ENCODE measurements at regions not wholly inside any gene's neighbourhood (a gene's known extent, or its start where the extent isn't known, plus 50 kb on each side); places are given as distances from the start of the nearest gene placed in this dataset.

DNA sequence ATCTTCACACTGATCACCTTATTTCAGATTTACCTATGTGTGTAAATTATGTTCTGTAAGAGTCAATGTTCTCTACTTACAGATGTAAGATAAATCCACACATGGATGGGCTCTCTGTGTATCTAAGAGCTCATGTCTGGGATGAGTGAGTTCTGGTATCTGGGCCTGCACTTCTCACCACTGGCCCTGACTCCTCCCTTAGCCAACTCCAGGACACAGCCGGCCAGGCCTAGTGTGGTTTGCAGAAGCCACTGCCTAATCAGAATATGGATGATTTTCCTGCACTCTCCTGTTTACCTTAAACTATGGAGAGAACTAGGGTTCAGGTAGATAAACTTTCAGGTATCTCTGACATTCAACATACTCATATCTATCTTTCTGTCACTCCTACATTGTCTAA is 1284.8 kb downstream of the TMEM121 start:
- no peak for DNase-seq (ENCODE audit: low spot score)
- intact Hi-C loops (cut with micrococcal nuclease) = no loop called here
- Mint-ChIP-seq H3K4me1 (ENCODE audit: low read depth) (peaks cover 7% of the 10 kb centered on the region), H3K27me3 (ENCODE audit: low read depth) (peaks cover 21% of the 10 kb centered on the region), H3K4me3 (ENCODE audit: low read depth) (no peak overlapping the region), H3K36me3 (ENCODE audit: low read depth) (no peaks in the 10 kb centered on the region), H3K27ac (no peak overlapping the region), H3K9me3 (no peaks in the 10 kb centered on the region)

DNA sequence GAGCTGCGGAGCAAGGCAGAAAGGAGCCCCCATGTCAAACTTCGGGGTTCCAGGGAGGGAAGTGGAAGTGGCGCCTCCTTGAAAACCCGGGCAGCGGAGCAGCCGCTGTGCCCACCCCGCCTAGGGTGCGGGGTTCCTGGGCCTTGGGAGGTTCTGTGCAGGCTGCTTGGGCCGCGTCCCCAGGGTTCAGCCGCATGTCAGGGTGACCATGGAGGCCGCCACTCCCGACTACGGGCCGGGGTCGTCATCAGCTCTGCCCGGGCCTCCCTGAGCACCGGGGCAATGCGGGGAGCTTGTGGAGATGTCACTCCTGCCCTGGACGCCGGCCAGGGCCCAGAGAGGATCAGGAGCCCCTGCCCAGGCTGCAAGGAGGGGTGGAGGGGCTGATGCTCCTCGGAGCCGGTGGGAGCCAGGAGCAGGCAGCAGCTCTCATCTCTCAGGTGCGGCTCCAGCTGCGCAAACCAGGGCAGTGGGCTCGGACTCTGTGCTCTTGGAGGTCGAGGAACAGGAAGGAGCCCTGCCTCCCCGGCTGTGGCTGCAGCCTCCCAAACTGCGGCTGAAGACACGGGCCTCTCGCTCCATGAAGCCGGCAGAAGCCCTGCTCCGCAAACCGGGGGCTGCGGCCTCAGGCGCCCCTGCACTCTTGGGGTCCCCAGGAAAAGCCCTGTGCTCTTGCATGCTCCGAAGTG is 1286.5 kb downstream of the TMEM121 start:
- no peak overlapping the region for H3K27ac Mint-ChIP-seq
- H3K4me3 Mint-ChIP-seq (ENCODE audit: low read depth) = no peak overlapping the region
- no peaks in the 10 kb centered on the region for H3K36me3 Mint-ChIP-seq (ENCODE audit: low read depth)
- no peak for DNase-seq (ENCODE audit: low spot score)
- peaks cover 7% of the 10 kb centered on the region for H3K4me1 Mint-ChIP-seq (ENCODE audit: low read depth)
- intact Hi-C loops (cut with micrococcal nuclease) = no loop called here
- H3K9me3 Mint-ChIP-seq = no peaks in the 10 kb centered on the region
- H3K27me3 Mint-ChIP-seq (ENCODE audit: low read depth) = peaks cover 17% of the 10 kb centered on the region

DNA sequence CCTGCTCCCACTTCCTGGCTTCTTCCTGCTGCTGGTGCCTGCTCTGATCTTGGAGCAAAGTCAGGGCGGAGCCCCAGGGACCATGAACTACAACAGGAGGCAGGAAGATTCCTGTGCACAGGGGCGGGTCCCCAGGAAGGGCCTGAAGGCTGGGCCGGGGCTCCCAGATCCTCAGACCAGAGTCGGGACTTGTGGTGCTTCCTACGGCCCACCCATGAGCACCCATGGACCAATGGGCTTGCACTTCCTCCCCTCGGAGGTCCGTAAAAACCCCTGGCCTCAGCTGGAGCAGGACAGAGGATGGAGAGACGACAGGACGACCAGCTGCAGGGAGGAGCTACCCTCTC is 1287.1 kb downstream of the TMEM121 start:
- no peaks in the 10 kb centered on the region for H3K36me3 Mint-ChIP-seq (ENCODE audit: low read depth)
- no peak overlapping the region for H3K27ac Mint-ChIP-seq
- no peaks in the 10 kb centered on the region for H3K9me3 Mint-ChIP-seq
- intact Hi-C loops (cut with micrococcal nuclease) = no loop called here
- peaks cover 18% of the 10 kb centered on the region for H3K27me3 Mint-ChIP-seq (ENCODE audit: low read depth)
- peaks cover 7% of the 10 kb centered on the region for H3K4me1 Mint-ChIP-seq (ENCODE audit: low read depth)
- DNase-seq (ENCODE audit: low spot score) = no peak
- H3K4me3 Mint-ChIP-seq (ENCODE audit: low read depth) = no peak overlapping the region

DNA sequence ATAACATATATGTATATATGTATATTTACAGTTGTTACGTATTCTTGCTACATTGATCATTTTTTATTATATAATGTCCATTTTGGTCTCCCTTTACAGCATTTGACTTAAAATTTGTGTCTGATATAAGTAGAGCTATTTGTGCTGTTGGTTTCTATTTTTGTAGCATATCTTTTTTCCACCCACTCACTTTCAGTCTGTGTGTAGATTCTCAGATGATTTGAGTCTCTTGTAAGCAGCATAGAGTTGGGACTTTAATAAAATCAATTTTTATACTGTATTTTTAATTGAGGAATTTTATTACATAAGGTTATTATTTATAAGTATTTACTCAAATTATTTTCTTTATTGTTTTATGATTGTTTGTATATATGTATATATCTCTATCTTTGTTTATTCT is 1293.7 kb downstream of the TMEM121 start:
- Mint-ChIP-seq H3K4me3 (ENCODE audit: low read depth) (no peak overlapping the region), H3K36me3 (ENCODE audit: low read depth) (no peaks in the 10 kb centered on the region), H3K27me3 (ENCODE audit: low read depth) (peaks cover 28% of the 10 kb centered on the region), H3K9me3 (no peaks in the 10 kb centered on the region), H3K4me1 (ENCODE audit: low read depth) (peaks cover 8% of the 10 kb centered on the region), H3K27ac (no peak overlapping the region)
- DNase-seq (ENCODE audit: low spot score) = no peak
- intact Hi-C loops (cut with micrococcal nuclease) = no loop called here

DNA sequence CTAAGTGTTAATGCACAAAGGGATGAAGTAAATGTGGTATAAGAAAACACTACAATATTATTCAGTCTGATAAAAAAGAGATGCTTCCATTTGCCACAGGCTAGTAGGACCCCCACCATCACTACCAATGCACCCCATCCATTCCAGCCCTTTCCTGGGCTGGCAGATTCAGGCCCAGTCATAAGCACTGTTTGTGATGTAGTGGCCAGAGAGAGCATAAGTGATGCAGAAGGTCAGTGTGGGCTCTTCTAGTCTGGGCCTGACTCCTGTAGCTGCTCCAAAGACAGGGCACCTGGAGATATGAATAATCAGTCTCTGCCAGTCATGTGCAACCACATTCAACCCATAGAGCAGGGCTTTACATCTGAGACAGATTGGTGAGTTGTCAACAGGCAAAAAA is 1294.7 kb downstream of the TMEM121 start:
- Mint-ChIP-seq H3K27me3 (ENCODE audit: low read depth) (peaks cover 29% of the 10 kb centered on the region), H3K27ac (no peak overlapping the region), H3K4me1 (ENCODE audit: low read depth) (peaks cover 8% of the 10 kb centered on the region), H3K9me3 (no peaks in the 10 kb centered on the region), H3K36me3 (ENCODE audit: low read depth) (no peaks in the 10 kb centered on the region), H3K4me3 (ENCODE audit: low read depth) (no peak overlapping the region)
- intact Hi-C loops (cut with micrococcal nuclease) = no loop called here
- DNase-seq (ENCODE audit: low spot score) = no peak

DNA sequence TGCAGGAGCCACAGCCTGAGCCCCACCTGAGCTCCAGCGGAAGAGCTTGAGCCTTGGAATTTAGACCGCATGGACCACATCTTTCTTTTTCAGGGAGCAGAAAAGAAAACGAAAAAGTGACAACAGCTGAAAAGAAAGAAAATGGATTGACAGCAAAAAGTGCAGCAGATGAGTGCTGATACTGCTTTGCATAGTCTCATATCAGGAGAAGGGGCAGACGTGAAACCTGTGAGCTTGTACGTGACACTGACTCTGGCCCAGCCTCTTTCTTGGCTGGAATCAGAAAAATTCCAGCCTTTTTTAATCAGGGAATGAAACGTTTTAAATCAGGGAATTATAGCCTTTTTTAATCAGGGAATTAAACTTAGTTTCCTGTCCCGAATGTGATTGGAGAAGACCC is 1296.5 kb downstream of the TMEM121 start:
- Mint-ChIP-seq H3K4me3 (ENCODE audit: low read depth) (no peak overlapping the region), H3K36me3 (ENCODE audit: low read depth) (no peaks in the 10 kb centered on the region), H3K27me3 (ENCODE audit: low read depth) (peaks cover 26% of the 10 kb centered on the region), H3K9me3 (no peaks in the 10 kb centered on the region), H3K4me1 (ENCODE audit: low read depth) (peaks cover 8% of the 10 kb centered on the region), H3K27ac (no peak overlapping the region)
- no peak for DNase-seq (ENCODE audit: low spot score)
- intact Hi-C loops (cut with micrococcal nuclease) = no loop called here

DNA sequence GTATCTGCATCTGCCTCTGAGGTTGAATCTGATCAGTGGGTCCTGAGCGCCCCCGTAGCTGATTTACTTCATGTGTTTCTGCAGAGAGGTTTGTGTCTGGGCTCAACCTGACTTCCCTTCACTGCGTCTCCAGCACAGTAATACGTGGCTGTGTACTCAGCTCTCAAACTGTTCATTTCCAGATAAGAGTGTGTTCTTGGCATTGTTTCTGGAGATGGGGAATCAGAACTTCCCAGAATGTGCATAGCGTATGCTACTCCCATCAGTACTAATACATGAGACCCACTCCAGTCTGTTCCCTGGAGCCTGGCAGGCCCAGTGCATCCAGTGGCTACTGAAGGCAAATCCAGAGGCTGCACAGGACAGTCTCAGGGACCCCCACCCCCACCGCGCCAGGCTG is 1297.2 kb downstream of the TMEM121 start:
- peak; percentile 5 for DNase-seq (ENCODE audit: low spot score)
- intact Hi-C loops (cut with micrococcal nuclease) = no loop called here
- Mint-ChIP-seq H3K4me3 (ENCODE audit: low read depth) (no peak overlapping the region), H3K4me1 (ENCODE audit: low read depth) (peaks cover 8% of the 10 kb centered on the region), H3K27ac (no peak overlapping the region), H3K36me3 (ENCODE audit: low read depth) (no peaks in the 10 kb centered on the region), H3K27me3 (ENCODE audit: low read depth) (peaks cover 28% of the 10 kb centered on the region), H3K9me3 (no peaks in the 10 kb centered on the region)

DNA sequence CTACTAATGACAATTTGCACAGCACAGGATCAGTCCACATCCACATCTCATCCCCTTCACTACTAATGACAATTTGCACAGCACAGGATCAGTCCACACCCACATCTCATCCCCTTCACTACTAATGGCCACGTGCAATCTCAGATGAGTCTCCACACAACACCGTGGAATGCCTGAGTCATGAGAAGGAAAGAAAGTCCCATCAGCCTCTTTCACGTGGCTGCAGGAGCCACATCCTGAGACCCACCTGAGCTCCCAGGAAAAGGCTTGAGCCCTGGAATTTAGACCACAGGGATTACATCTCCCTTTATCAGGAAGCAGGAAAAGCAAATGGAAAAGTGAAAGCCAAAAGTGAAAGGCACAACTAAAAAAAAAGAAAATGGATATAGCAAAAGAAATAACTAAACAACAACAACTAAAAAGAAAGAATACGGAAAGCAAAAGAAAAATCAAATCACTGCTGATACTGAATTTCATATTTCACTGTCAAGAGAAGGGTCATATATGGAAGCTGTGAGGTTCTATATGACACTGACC is 1300.5 kb downstream of the TMEM121 start:
- DNase-seq (ENCODE audit: low spot score) = no peak
- intact Hi-C loops (cut with micrococcal nuclease) = no loop called here
- no peak overlapping the region for H3K27ac Mint-ChIP-seq
- H3K4me1 Mint-ChIP-seq (ENCODE audit: low read depth) = no peaks in the 10 kb centered on the region
- no peaks in the 10 kb centered on the region for H3K36me3 Mint-ChIP-seq (ENCODE audit: low read depth)
- no peaks in the 10 kb centered on the region for H3K9me3 Mint-ChIP-seq
- no peak overlapping the region for H3K4me3 Mint-ChIP-seq (ENCODE audit: low read depth)
- peaks cover 25% of the 10 kb centered on the region for H3K27me3 Mint-ChIP-seq (ENCODE audit: low read depth)

DNA sequence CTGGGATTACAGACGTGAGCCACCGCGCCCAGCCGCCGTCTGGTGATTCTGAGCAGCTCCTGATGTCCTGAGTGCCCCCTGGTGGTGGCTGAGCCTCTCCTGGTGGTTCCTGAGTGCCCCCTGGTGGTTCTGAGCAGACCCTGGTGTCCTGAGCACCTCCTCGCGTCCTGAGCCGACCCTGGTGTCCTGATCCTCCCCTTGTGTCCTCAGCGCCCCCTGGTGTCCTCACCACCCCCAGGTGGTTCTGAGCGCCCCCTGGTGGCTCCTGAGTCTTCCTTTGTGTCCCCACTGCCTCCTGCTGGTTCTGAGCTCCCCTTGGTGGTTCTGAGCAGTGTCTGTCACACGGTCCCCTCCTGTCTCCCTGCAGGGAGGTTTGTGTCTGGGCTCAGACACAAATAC is 1304.9 kb downstream of the TMEM121 start:
- no peaks in the 10 kb centered on the region for H3K4me1 Mint-ChIP-seq (ENCODE audit: low read depth)
- H3K27me3 Mint-ChIP-seq (ENCODE audit: low read depth) = peaks cover 34% of the 10 kb centered on the region
- intact Hi-C loops (cut with micrococcal nuclease) = no loop called here
- peak; percentile 43 for DNase-seq (ENCODE audit: low spot score)
- H3K27ac Mint-ChIP-seq = no peak overlapping the region
- no peaks in the 10 kb centered on the region for H3K36me3 Mint-ChIP-seq (ENCODE audit: low read depth)
- no peak overlapping the region for H3K4me3 Mint-ChIP-seq (ENCODE audit: low read depth)
- no peaks in the 10 kb centered on the region for H3K9me3 Mint-ChIP-seq

DNA sequence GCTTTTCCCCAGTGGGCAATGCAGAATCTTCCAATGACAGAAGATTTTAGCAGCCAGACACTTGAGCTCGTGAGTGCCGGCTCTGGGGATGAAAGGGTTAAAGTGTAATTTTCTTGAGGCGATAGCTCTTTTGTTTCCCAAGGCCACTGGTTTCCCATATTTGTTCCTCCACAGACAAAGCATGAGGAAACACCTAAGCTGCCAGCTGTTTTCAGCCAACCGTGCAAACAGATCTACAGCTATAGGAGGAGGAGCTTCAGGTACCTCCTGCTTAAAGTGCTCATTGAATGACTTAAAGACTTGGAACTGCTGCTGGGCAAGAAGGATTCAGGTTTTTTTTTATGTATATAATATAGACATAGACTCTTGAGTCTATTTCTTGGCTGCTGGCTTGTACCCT is 1311.5 kb downstream of the TMEM121 start:
- Mint-ChIP-seq H3K4me1 (ENCODE audit: low read depth) (peaks cover 2% of the 10 kb centered on the region), H3K4me3 (ENCODE audit: low read depth) (no peak overlapping the region), H3K36me3 (ENCODE audit: low read depth) (no peaks in the 10 kb centered on the region), H3K27ac (no peak overlapping the region), H3K9me3 (no peaks in the 10 kb centered on the region), H3K27me3 (ENCODE audit: low read depth) (peaks cover 27% of the 10 kb centered on the region)
- intact Hi-C loops (cut with micrococcal nuclease) = no loop called here
- no peak for DNase-seq (ENCODE audit: low spot score)

DNA sequence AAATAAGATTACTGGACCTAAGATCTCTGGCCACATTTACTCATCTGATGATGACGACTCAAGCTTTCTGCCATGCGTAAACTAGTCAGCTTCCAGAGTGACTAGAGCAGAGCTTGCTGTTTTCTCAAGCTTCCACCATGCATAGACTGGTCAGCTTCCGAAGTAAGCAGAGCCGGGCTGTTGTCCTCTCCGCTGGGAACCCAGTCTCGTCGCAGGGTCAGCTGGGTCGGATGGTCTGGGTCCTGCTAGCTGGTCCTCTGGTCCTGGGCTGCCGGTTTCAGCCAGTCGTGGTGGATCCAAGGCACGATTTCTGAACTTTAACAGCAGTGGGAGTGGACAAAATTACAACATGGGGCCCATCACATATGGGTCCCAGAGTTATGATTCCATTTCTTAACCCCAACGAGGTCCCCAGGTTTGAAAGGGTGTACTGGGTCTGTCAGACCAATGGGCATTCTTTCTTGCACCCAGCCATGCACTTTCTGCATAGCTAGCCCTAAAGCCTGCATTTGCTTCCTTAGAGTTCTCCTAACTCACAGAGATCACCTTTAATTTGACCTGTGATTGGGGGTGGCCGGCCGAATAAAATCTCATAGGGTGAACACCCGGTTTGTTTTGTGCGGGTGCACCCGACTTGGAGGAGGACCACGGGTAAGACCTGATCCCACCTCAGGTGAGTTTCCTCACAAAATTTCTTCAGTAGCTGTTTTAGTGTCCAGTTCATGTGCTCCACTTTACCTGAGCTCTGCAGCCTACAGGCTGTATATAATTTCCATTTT is 1312.8 kb downstream of the TMEM121 start:
- Mint-ChIP-seq H3K9me3 (no peaks in the 10 kb centered on the region), H3K4me3 (ENCODE audit: low read depth) (no peak overlapping the region), H3K36me3 (ENCODE audit: low read depth) (no peaks in the 10 kb centered on the region), H3K27ac (no peak overlapping the region), H3K27me3 (ENCODE audit: low read depth) (peaks cover 30% of the 10 kb centered on the region), H3K4me1 (ENCODE audit: low read depth) (peaks cover 10% of the 10 kb centered on the region)
- DNase-seq (ENCODE audit: low spot score) = no peak
- intact Hi-C loops (cut with micrococcal nuclease) = no loop called here

DNA sequence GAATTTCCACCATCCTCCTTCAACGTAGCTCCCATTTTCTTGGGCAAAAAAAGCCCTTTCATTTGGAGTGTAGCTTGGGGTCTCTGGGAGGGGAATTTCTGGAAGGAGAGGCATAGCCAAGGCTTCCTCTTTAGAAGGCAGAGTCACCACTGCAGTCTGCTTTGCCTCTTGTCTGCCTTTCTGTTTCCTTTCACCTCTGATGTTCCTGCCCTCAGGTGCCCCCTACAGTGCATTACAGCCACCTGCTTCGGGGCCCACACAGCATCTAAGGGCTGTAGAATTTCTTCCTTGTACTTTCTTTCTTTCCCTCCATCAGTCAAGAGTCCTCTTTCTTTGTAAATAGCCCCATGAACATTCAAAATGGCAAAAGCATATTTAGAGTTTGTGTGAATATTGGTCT is 1313.9 kb downstream of the TMEM121 start:
- no peaks in the 10 kb centered on the region for H3K36me3 Mint-ChIP-seq (ENCODE audit: low read depth)
- no peak for DNase-seq (ENCODE audit: low spot score)
- H3K9me3 Mint-ChIP-seq = no peaks in the 10 kb centered on the region
- no peak overlapping the region for H3K27ac Mint-ChIP-seq
- no peak overlapping the region for H3K4me3 Mint-ChIP-seq (ENCODE audit: low read depth)
- intact Hi-C loops (cut with micrococcal nuclease) = no loop called here
- H3K27me3 Mint-ChIP-seq (ENCODE audit: low read depth) = peaks cover 23% of the 10 kb centered on the region
- peaks cover 16% of the 10 kb centered on the region for H3K4me1 Mint-ChIP-seq (ENCODE audit: low read depth)

DNA sequence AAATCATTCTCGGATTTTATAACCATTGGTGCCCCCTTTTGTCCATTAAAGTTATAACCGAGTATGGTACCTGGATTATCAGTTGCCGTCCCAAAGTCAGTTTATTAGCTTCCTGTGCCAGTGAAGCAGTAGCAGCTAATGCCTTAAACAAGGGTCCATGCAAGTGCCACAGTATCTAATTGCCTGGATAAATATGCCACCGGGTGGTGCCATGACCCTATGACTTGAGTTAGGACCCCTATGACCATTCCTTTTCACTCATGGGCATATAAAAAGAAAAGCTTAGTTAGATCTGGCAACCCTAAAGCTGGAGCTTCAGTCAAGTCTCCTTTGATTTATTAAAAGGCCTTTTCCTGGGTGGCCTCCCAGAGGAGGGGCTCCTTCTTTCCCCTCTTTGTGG is 1314.6 kb downstream of the TMEM121 start:
- Mint-ChIP-seq H3K4me1 (ENCODE audit: low read depth) (peaks cover 22% of the 10 kb centered on the region), H3K9me3 (no peaks in the 10 kb centered on the region), H3K27ac (no peak overlapping the region), H3K36me3 (ENCODE audit: low read depth) (no peaks in the 10 kb centered on the region), H3K27me3 (ENCODE audit: low read depth) (peaks cover 23% of the 10 kb centered on the region), H3K4me3 (ENCODE audit: low read depth) (no peak overlapping the region)
- DNase-seq (ENCODE audit: low spot score) = no peak
- intact Hi-C loops (cut with micrococcal nuclease) = no loop called here

Data from activated T-helper 2 cell treated with anti-CD3 and anti-CD28 coated beads, Interferon-gamma antibody, Interleukin-2, Interleukin-4, amounts not matched to agents 10 μg/mL and 5 μg/mL and 100 μg/mL, durations not matched to agents 14 hours and 24 hours and 36 hours (primary cell).